ENCODE measurements at regions not wholly inside any gene's neighbourhood (a gene's known extent, or its start where the extent isn't known, plus 50 kb on each side); places are given as distances from the start of the nearest gene placed in this dataset.

- no peak for ATAC-seq
- TF ChIP-seq ESRRG (CRISPR knock-in tag; IDR thresholded peaks at IDR 0.05) (no peak), GLIS3 (CRISPR knock-in tag; IDR thresholded peaks at IDR 0.05) (no peak), ZFP3 (CRISPR knock-in tag; IDR thresholded peaks at IDR 0.05) (no peak), TSHZ2 (CRISPR knock-in tag; IDR thresholded peaks at IDR 0.05) (no peak), POU6F1 (CRISPR knock-in tag; IDR thresholded peaks at IDR 0.05; ENCODE audit: borderline replicate concordance, low read depth) (no peak), PATZ1 (CRISPR knock-in tag; IDR thresholded peaks at IDR 0.05; ENCODE audit: borderline replicate concordance) (no peak), TCF4 (CRISPR knock-in tag; IDR thresholded peaks at IDR 0.05; ENCODE audit: borderline replicate concordance) (no peak), PPARA (CRISPR knock-in tag; IDR thresholded peaks at IDR 0.05; ENCODE audit: borderline replicate concordance) (no peak), ZNF565 (CRISPR knock-in tag; conservative IDR thresholded peaks at IDR 0.05; ENCODE audit: low read depth) (no peak), ZC3H10 (CRISPR knock-in tag; IDR thresholded peaks at IDR 0.05) (no peak), BACH2 (CRISPR knock-in tag; IDR thresholded peaks at IDR 0.05; ENCODE audit: borderline replicate concordance) (no peak), SNAI2 (CRISPR knock-in tag; IDR thresholded peaks at IDR 0.05) (no peak), ZNF70 (CRISPR knock-in tag; IDR thresholded peaks at IDR 0.05) (no peak), RARB (CRISPR knock-in tag; IDR thresholded peaks at IDR 0.05) (no peak), CREB5 (CRISPR knock-in tag; IDR thresholded peaks at IDR 0.05; ENCODE audit: low read depth) (no peak), ISL1 (CRISPR knock-in tag; IDR thresholded peaks at IDR 0.05) (no peak)
These were observed 105.5 kb downstream of the TLR4 start for GRCh38 chr9:117809751-117810150.

GRCh38 chr9:117815315-117815714, 111.1 kb downstream of the TLR4 start:
- ATAC-seq: no peak
- TF ChIP-seq CSRNP3 (CRISPR knock-in tag; IDR thresholded peaks at IDR 0.05) (no peak), OSR1 (CRISPR knock-in tag; IDR thresholded peaks at IDR 0.05) (no peak), TSHZ2 (CRISPR knock-in tag; IDR thresholded peaks at IDR 0.05) (no peak), RARB (CRISPR knock-in tag; IDR thresholded peaks at IDR 0.05) (no peak), ESRRG (CRISPR knock-in tag; IDR thresholded peaks at IDR 0.05) (no peak), ZNF565 (CRISPR knock-in tag; conservative IDR thresholded peaks at IDR 0.05; ENCODE audit: low read depth) (no peak), ZFP30 (CRISPR knock-in tag; IDR thresholded peaks at IDR 0.05) (no peak), BACH2 (CRISPR knock-in tag; IDR thresholded peaks at IDR 0.05; ENCODE audit: borderline replicate concordance) (no peak), ZFP3 (CRISPR knock-in tag; IDR thresholded peaks at IDR 0.05) (no peak), ZC3H10 (CRISPR knock-in tag; IDR thresholded peaks at IDR 0.05) (no peak), PATZ1 (CRISPR knock-in tag; IDR thresholded peaks at IDR 0.05; ENCODE audit: borderline replicate concordance) (no peak), GLIS3 (CRISPR knock-in tag; IDR thresholded peaks at IDR 0.05) (no peak), ZNF8 (CRISPR knock-in tag; IDR thresholded peaks at IDR 0.05) (no peak), ISL1 (CRISPR knock-in tag; IDR thresholded peaks at IDR 0.05) (no peak), POU6F1 (CRISPR knock-in tag; IDR thresholded peaks at IDR 0.05; ENCODE audit: borderline replicate concordance, low read depth) (no peak)
